Activated B cell treated with CpG ODN at 0.5 μM for 24 hours (primary cell): ENCODE measurements at regions not wholly inside any gene's neighbourhood (a gene's known extent, or its start where the extent isn't known, plus 50 kb on each side); places are given as distances from the start of the nearest gene placed in this dataset.

Experiments
- ATAC-seq: fragments of 200-7000 bp; cut with Tn5 transposase; one replicate; pipeline ENCODE4 v1.10.0; 2021; ENCODE audit warnings: low read depth, mild to moderate bottlenecking, moderate library complexity
- CTCF ChIA-PET: fragments of 350-600 bp; sonication (Branson Sonifier 250); formaldehyde crosslinking; loops from one replicate; lab custom pipeline; 2021; ENCODE audit warnings: antibody characterized with exemption; lab: Charles Lee
- POLR2A ChIA-PET: fragments of 350-600 bp; sonication (Branson Sonifier 250); formaldehyde crosslinking; loops from one replicate; lab custom pipeline; 2021; ENCODE audit warnings: antibody characterized with exemption; lab: Charles Lee
- DNase-seq: peaks from one replicate; pipeline ENCODE4 v3.0.0; 2022
- H3K27ac Mint-ChIP-seq: one replicate; pipeline ENCODE4 v1.8.0; 2020; ENCODE audit warnings: mixed read lengths
- H3K27me3 Mint-ChIP-seq: one replicate; pipeline ENCODE4 v1.8.0; 2021; ENCODE audit warnings: mixed read lengths
- H3K36me3 Mint-ChIP-seq: one replicate; pipeline ENCODE4 v1.8.0; 2021; ENCODE audit warnings: low read depth, mixed read lengths
- H3K4me1 Mint-ChIP-seq: one replicate; pipeline ENCODE4 v1.8.0; 2021; ENCODE audit warnings: mixed read lengths
- H3K4me3 Mint-ChIP-seq: one replicate; pipeline ENCODE4 v1.8.0; 2020; ENCODE audit warnings: mild to moderate bottlenecking, mixed read lengths
- H3K9me3 Mint-ChIP-seq: one replicate; pipeline ENCODE4 v1.8.0; 2020; ENCODE audit warnings: mixed read lengths
- CTCF ChIP-seq: fragments of 200-600 bp; IDR thresholded peaks from one replicate; pipeline ENCODE4 v1.8.0; 2022; ENCODE audit warnings: antibody characterized with exemption, mild to moderate bottlenecking
- intact Hi-C: fragments of 100-400 bp; cut with micrococcal nuclease; formaldehyde crosslinking; loops from one replicate; pipeline ENCODE4 v1.15.1; 2024

GRCh38 chr18:60643009-60643408, 270.4 kb upstream of the MC4R start:
- Mint-ChIP-seq H3K9me3 (no peaks in the 10 kb centered on the region), H3K36me3 (no peaks in the 10 kb centered on the region), H3K4me1 (no peaks in the 10 kb centered on the region), H3K27ac (no peak overlapping the region), H3K4me3 (no peak overlapping the region), H3K27me3 (no peaks in the 10 kb centered on the region)
- POLR2A ChIA-PET = no interaction called here
- intact Hi-C loops = no loop called here
- no peak for TF ChIP-seq CTCF
- DNase-seq = no peak
- ATAC-seq = no peak
- CTCF ChIA-PET = no interaction called here

- POLR2A ChIA-PET = no interaction called here
- no peak for TF ChIP-seq CTCF
- intact Hi-C loops = no loop called here
- Mint-ChIP-seq H3K4me3 (no peak overlapping the region), H3K36me3 (no peaks in the 10 kb centered on the region), H3K27me3 (no peaks in the 10 kb centered on the region), H3K4me1 (no peaks in the 10 kb centered on the region), H3K27ac (no peak overlapping the region), H3K9me3 (no peaks in the 10 kb centered on the region)
- no peak for DNase-seq
- ATAC-seq = no peak
- CTCF ChIA-PET = no interaction called here
Measured at GRCh38 chr18:60646725-60647124, 274.1 kb upstream of the MC4R start.

- DNase-seq (no peak), ATAC-seq (no peak)
- H3K27me3 Mint-ChIP-seq = no peaks in the 10 kb centered on the region
- TF ChIP-seq CTCF = no peak
- no peaks in the 10 kb centered on the region for H3K9me3 Mint-ChIP-seq
- no peaks in the 10 kb centered on the region for H3K4me1 Mint-ChIP-seq
- POLR2A ChIA-PET = no interaction called here
- intact Hi-C loops = no loop called here
- CTCF ChIA-PET = no interaction called here
- no peak overlapping the region for H3K4me3 Mint-ChIP-seq
- no peak overlapping the region for H3K27ac Mint-ChIP-seq
- H3K36me3 Mint-ChIP-seq = no peaks in the 10 kb centered on the region
Measured at GRCh38 chr18:60649107-60649506, 276.5 kb upstream of the MC4R start.

DNA sequence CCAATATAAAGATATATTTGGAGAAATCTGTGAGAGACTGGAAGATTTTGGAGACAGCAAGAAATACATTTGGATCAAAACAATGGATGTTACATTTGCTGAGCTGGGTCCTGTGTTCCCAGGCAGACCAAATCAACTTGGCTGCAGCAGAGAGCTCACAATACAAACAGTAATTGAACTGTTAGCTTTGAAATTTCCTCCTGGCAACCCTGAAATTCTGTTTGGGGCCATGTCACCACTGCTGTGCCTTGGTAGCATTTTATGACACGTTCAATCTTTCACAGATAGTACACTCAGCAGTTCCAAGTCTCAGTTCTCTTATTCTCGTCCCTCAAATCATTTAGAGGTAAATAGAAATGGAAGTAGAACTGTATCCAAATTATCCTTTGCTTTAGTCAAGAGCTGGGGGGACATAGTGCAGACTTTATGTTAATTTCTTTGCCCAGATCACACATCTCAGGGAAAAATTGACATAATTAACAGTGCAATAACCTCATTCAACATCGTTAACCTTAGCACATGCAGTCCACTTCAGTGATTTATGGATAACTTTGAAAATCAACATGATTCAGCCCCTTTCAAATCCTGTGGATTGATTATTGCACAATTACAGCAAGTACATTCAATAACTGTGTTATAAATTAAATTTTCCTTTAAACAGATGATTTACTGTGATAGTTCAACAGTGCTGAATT, 277.4 kb upstream of the MC4R start:
- Mint-ChIP-seq H3K4me3 (no peak overlapping the region), H3K27me3 (no peaks in the 10 kb centered on the region), H3K36me3 (no peaks in the 10 kb centered on the region), H3K27ac (no peak overlapping the region), H3K9me3 (no peaks in the 10 kb centered on the region), H3K4me1 (no peaks in the 10 kb centered on the region)
- ChIA-PET POLR2A (no interaction called here), CTCF (no interaction called here)
- TF ChIP-seq CTCF = no peak
- DNase-seq (no peak), ATAC-seq (no peak)
- intact Hi-C loops = no loop called here

- CTCF ChIA-PET = no interaction called here
- Mint-ChIP-seq H3K36me3 (no peaks in the 10 kb centered on the region), H3K27ac (no peak overlapping the region), H3K27me3 (no peaks in the 10 kb centered on the region), H3K4me1 (no peaks in the 10 kb centered on the region), H3K4me3 (no peak overlapping the region), H3K9me3 (no peaks in the 10 kb centered on the region)
- no peak for TF ChIP-seq CTCF
- POLR2A ChIA-PET = no interaction called here
- DNase-seq (no peak), ATAC-seq (no peak)
- intact Hi-C loops = no loop called here
Measured at GRCh38 chr18:60654298-60654697, 281.7 kb upstream of the MC4R start.
